Left colon (tissue), 2 donors: ENCODE measurements at regions not wholly inside any gene's neighbourhood (a gene's known extent, or its start where the extent isn't known, plus 50 kb on each side); places are given as distances from the start of the nearest gene placed in this dataset.
A peak's percentile ranks its signal among the peaks of the same experiment; 100 is the strongest.
"Not testable (repeated sequence)": the region's sequence is repeated elsewhere in the genome, so short reads cannot be mapped to it uniquely, and the experiment has no call there.

Source experiments
- ATAC-seq: fragments of 200-7000 bp; cut with Tn5 transposase; one replicate; pipeline ENCODE4 v1.9.1; 2020; ENCODE audit warnings: mild to moderate bottlenecking, moderate library complexity
- DNase-seq, 2 donors: peaks; one replicate each; pipeline ENCODE4 v3.0.0-alpha.2; 2020
- intact Hi-C, 2 donors: fragments of 100-400 bp; cut with DNase I in 1 of 2; cut with micrococcal nuclease in 1 of 2; formaldehyde crosslinking; loops; one replicate each; pipeline versions ENCODE4 v1.11.2 to v1.14.0; 2022; cut with DNase I, micrococcal nuclease
- donor health status: DM: no; HTN: no; CAD: no.
- donor health status: DM: yes; HTN: yes; CAD: no.

DNA sequence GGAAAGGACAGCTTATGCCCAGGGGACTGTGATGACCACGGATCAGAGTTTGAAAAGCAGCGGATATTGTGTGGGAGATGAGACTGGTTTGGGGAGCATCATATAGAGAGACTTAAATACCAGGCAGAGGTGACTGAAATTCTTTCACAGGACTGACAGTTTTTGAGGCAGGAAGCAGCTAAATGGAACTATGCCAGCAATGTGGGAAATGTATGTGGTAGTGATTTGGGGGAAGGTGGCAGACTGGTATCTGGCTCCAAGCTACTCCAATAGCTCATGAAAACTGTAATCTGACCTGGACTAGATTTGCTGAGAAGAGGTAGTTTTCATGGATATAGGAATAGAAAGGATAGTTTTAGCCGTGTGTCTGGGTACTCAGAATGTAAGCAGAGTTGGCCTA, 592.6 kb downstream of the REEP3 start:
- no peak for DNase-seq
- no peak for ATAC-seq
- intact Hi-C loops, result no loop called here

DNA sequence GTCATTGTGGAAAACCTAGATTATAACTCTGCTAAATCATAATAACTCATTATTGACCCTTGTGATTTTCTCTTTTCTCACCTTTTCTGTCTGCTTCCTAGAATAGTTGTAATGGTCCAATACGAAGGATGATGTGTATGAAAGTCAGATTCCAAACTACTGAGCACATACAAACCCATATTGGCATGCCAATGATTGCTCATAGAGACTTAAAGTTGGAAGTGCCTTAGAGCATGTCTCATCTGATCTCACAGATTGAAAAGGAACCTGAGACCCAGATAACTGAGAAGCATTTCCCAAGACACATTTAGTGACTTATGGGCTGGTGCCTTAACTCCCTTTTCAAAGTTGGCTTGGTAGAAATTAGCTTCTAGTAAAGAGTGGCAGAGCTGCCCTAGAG, 594.3 kb downstream of the REEP3 start:
- intact Hi-C loops, result no loop called here
- DNase-seq (no peak), ATAC-seq (no peak)

DNA sequence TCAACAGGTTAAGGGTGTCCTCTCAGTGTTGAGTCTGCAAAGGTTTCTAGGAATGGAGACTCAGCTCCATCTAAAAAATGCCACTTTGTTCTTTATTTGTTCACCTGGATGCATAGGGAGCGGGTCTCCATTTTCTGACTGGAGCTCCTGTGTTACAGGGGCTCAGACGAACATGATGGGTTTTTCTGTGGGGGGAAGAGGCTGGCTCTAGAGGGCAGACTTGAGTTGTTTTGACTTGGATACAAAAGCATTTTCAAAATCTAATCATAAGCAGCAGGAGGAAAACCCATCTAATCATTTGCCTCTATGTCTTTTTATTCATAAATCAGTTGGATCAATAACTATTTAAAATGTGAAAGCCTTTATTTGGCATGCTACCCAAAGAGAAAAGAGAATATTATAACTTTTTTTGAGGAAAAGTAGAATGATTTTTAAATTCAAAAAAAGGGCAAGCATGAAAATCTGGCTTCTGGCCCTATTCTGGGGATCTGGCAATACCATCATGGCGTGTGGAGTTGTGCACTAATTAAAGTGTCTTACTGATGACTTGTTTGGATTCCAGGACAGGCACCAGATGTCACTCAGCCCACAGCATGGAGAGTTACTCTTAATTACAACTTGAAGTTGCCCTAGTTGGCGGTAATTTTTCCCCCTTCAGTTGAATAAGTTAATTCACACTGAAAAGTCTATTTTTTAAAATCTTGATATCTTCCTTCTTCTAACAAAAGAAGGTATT, 594.9 kb downstream of the REEP3 start:
- ATAC-seq (peak; percentile 48), DNase-seq (peak in 1 of 2 donors; percentile 23)
- intact Hi-C loops, result no loop called here

DNA sequence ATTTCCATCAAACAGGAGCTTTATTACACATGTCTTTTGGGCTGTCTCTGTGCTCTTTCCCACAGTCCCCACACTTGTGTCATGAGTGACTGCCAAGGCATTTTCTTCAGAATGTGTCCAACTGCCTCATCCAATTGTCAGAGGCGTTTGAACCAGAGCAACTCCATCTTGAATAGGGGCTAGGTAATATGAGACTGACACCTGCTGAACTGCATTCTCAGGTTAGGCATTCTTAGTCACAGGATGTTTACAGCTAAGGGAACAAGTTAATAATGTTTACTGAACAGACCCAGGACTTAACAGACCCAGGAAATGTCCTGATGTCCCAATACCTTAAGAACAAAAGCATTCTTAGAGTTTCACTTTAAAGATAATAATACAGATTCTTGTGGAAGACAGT, 595.5 kb downstream of the REEP3 start:
- DNase-seq, result no peak
- no peak for ATAC-seq
- intact Hi-C loops, result no loop called here

DNA sequence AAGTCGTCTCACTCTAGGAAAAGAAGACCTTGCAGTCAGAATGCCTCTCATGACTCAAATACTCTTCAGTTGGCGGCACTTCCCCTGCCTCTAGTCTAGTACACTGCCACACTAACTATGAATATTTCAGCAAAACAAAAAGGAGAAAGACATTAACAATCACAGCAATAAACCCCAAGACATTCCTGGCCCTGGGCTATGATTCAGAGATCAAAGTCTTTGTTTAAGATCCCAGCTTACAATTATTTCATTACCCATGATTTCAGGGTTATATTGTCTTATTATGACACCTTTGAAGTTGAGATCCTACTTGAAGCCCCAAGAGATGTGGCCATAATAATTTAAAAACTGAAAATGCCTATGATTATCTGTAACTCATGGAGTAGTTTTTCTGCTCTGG, 597.5 kb downstream of the REEP3 start:
- intact Hi-C loops, result no loop called here
- no peak for DNase-seq
- ATAC-seq, result peak; percentile 84

DNA sequence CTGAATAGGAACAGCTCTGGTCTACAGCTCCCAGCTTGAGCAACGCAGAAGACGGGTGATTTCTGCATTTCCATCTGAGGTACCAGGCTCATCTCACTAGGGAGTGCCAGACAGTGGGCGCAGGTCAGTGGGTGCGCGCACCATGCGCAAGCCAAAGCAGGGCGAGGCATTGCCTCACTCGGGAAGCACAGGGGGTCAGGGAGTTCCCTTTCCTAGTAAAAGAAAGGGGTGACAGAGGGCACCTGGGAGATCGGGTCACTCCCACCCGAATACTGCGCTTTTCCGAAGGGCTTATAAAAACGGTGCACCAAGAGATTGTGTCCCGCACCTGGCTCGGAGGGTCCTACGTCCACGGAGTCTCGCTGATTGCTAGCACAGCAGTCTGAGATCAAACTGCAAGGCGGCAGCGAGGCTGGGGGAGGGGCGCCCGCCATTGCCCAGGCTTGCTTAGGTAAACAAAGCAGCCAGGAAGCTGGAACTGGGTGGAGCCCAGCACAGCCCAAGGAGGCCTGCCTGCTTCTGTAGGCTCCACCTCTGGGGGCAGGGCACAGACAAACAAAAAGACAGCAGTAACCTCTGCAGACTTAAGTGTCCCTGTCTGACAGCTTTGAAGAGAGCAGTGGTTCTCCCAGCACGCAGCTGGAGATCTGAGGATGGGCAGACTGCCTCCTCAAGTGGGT, 599.2 kb downstream of the REEP3 start:
- ATAC-seq, result peak; percentile 48
- peak; percentile 62 to 77 for DNase-seq
- intact Hi-C loops, result not testable (repeated sequence)

DNA sequence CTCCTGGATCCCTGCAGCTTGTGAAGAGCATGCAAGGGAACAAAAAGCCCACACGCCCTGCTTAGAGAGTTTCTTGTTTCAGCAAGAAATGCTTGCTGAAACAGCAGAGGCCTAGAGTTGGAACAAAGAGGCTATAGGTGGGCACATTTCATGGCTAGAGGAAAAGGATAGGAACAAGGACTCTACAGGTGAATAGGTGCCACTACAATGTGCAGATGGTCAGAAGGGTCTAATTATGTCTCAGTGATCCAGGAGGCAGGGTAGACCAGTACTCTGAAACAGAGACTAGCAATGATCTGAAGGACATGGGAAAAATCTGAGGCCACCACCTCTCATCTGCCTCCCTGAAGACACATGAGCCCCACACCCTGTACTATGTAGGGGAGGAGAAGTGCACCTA, 609.0 kb downstream of the REEP3 start:
- intact Hi-C loops, result no loop called here
- ATAC-seq, result no peak

DNA sequence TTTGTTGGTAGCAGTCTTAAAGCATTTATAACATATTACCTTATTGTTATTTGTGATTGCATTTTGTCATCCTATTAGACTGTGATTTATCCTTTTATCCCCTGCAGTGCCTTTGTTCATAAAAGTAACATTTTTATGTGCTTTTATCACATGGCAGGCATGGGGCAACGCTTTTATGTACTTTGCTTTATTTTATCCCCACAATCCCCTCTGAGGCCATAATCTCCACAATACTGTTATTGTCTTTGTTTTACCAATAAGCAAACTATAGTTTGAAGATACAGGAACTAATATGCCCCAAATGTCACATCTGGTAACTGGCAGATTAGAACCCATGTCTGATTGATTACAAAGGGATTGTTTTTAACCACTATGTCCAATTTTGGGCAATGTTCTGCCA, 613.5 kb downstream of the REEP3 start:
- intact Hi-C loops, result no loop called here
- no peak for ATAC-seq
- no peak for DNase-seq

More for the DNA sequence above, 609.0 kb downstream of the REEP3 start:
- no peak for DNase-seq

DNA sequence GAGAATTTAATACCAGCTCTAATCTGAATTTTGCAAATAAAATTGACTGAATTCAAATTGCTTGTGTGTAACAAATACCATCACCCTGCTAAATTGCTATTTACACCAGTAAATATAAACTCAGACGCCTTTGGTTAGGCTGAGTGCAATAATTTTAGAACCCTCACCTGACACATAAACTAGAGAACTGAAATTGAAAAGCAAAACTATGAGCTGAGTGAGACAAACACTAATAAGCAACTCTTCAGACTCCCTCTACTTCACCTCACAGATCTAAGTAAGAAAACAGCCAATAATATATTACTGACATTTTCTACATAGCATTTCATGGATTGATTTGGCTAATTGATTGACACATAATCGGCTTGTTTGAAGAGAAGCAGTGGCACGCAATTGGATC, 621.2 kb downstream of the REEP3 start:
- DNase-seq (no peak), ATAC-seq (no peak)
- intact Hi-C loops, result no loop called here

DNA sequence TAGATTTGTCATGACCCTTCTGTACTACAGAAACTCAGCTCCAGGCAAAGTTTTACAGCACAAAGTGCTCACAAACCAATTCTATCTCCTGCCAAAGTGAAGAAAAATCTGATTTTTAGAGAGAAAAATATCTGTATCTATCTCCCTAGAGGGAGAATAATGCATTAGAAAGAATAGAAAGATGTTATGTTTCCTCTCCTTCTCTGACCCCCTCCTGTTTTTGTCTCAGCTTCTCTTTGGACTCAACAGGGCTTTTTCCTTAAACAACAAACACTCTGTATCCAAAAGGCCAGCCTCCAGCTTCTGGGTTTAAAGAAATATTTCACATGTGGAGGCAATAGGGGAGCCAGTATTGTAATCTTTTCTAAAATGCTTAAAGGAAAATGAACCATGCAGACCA, 627.4 kb downstream of the REEP3 start:
- DNase-seq, result no peak
- intact Hi-C loops, result no loop called here

DNA sequence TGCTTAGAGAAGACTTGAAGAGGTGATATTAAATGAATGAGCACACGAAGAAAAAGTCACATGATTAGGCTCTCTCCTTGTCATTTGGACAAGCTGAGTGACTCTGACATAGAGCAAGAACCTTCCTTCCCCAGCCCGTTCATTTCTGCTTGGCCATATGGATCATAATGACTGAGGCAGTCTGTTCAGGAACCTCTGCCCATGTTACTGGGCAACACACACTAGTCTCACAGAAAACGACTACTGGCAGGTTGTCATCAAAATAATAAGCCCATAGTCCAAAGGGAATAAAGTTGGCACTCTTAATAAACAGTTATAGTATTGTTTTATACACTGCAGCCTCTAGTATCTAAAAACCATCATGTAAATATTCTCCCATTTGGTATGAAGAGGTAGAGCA, 635.0 kb downstream of the REEP3 start:
- ATAC-seq, result no peak
- no peak for DNase-seq
- intact Hi-C loops, result no loop called here

More for the DNA sequence above, 627.4 kb downstream of the REEP3 start:
- no peak for ATAC-seq

DNA sequence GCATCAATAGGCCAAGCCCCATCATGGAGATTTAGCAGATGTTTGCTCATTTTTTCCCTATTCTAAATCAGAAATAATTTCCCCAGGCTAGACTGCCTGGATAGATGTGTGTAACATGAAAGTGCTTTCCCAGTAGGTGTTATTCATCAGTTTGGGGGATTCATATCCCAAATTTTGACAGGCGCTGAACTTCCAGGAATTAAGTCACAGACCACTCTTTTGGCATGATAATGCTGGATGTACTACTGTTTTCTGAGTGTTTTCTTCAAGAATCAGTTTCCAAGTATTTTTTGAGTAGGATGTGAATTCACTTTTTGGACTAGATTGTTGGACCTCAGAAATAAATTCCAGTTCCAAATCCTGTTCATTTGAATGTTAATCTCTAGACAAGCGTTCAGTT, 637.4 kb downstream of the REEP3 start:
- DNase-seq, result no peak
- intact Hi-C loops, result no loop called here

DNA sequence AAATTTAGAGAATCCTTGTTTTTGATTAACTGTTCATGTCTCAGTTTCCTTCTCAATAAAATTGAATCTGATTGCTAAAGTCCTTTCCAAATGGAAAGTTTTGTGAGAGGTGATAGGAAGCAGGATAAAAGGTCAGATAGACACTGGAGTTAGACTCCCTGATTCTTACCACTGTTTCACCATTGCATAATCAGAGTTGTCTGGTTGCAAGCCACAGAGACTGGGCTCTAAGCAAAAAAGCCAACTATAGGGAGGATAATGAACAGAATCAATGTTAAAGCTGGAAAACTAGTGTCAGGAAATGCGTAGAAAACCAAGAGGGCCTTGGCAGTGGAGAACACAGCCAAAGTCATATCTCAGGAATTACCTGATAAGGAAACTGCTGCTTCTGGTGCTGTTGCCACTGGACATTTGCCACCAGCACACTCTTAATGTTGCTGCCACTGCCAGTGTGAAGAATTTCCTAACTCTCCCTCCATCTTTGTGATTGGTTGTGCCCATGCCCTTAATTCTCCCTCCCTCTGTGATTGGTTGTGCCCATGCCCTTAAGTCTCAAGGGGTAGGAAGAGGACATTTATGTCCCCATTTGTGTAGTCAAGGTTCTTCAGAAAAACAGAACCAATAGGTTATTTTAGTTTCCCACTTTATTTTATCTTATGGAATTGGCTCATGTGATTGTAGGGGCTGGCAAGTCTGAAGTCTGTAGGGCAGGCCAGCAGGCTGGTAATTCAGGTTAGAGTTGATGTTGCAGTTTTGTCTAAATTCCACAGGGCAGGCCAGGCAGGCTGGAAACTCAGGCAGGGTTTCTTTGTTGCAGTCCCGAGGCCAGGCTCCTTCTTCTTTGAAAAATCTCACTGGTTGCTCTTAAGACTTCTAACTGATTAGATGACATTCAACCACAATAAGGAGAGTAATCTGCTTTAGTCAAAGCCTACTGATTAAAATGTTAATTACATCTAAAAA, 639.0 kb downstream of the REEP3 start:
- DNase-seq (no peak), ATAC-seq (no peak)
- intact Hi-C loops, result no loop called here

More for the DNA sequence above, 637.4 kb downstream of the REEP3 start:
- ATAC-seq, result no peak

DNA sequence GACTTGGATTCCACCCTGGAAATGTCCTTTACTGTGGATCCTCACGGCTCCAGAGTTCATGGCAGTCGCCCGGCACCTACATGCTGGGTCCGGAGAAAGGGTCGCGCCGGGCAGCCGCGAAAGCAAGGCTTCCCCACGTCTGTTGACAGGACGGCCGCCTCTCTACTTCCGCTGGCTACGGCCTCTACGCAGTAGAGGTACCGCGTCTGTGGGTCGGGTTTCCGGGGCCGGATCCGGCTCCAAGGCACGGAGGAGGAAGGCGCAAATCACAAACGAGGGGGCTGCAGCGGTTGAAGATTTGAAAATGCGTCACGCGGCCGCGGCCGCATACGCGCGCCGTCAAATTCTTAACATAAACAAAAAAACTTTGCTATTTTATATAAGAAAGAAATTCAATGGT, 649.6 kb downstream of the REEP3 start:
- no peak for ATAC-seq
- intact Hi-C loops, result no loop called here
- no peak for DNase-seq

DNA sequence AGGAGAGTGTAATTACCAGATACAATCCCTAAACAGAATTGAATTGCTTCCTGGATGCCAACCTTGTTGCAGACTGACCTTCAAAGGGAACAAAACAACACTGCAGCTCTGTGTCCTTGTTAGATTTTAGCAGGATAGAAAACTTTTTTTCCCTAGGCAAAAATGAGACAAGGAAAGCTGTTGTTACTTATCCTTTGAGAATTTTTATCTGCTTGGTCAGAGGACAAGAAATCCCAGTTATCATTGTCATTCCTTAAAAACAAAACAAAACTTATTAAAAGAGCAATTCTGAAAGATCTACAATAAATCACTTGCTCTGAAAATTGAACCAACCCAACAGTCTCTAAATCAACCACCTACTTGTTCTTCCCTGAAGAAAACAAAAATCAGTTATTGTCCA, 652.6 kb downstream of the REEP3 start:
- intact Hi-C loops, result no loop called here
- peak; percentile 60 for ATAC-seq
- no peak for DNase-seq

DNA sequence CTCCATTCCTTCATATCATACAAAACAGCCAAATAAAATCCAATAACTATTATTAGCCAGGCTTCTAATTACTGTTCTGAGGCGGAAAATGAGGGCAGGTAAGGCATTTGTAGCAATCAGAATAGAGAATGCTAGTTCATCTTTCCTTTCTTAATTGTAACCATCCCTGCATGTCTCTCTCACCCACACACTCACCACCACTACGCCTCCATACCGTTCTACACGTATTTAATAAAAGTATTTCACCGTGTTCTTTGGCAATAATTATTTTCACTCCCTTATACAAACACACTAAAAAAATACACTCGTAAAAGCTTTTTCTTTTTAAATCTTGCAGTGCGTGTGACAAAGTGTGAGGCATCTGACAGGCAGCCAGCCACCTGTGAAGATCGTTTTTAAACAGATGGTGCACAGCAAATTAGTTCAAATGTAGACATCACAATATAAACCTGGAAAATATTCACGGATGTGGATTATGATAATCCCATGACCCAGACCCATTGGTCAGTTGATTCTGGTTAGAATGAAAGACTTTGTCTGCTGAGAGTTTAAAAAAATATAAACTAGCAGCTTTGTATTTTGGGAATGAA, 653.6 kb downstream of the REEP3 start:
- intact Hi-C loops, result no loop called here
- no peak for ATAC-seq
- no peak for DNase-seq

DNA sequence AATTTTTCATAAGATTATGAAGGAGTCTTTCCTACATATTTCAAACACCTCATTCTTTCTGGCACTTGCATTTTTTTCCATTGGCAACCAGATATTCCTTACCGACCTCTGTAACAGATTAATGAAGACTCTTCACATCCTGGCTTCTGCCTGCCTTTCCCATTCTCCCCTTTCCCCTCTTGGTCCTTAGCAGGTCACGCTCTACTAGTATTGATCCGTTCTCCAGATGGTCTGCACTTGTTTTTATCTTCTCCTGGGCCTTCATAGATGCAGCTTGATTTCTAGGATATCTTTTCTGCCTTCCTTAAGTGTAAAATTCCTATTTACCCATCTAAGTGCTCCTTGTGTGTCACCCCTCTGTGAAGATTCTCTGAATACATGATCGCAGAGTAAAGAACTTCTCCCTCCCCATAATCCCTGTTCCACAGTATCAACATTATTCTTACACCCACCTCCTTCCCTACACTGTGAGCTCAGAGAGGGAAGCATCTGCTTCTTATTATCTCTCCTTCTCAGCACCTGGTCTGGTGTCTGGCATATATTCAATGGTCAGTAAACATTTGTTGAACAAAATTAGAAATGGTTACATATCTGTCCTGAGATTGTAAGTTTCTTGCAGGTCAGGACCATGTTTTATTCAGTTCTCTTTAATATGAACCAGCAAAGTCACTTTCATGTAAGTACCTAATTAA, 654.2 kb downstream of the REEP3 start:
- DNase-seq (no peak), ATAC-seq (no peak)
- intact Hi-C loops, result no loop called here

DNA sequence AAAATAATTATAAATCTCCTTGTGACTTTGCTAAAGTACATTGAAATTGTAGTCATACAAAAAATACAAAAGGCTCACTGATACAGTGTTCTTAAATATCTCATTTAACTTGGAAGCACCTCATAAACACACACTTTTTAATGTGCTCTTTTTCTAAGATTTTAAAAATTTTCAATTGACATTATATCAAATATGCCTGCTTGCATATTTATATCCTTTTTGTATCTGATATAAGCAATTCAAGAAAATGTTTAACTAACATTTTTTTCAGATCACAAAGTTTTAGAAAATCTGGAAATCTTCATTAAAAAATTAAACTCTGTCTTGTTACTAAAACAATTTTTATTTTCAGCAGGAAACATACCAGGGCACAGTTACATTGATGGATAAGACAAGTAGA, 661.5 kb downstream of the REEP3 start:
- intact Hi-C loops, result no loop called here
- ATAC-seq, result no peak
- DNase-seq, result no peak

DNA sequence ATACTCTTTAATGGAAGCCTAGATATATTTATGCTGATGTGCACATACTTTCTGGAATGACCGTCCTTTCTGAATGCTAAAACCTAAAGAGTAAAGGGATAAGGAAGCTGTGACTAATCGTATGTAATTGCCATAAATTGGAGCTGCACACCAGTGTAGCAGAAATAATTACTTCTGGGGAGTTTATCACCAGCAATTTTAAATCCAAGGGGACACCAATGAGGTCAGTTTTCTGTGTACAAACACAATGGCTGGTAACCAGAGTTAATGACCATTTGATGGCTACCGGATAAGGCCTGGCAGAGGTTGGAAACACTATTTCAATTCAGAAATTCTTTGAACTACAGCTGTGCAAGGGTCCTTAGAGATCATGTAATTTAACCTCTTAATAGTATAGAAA, 670.1 kb downstream of the REEP3 start:
- DNase-seq, result no peak
- intact Hi-C loops, result no loop called here
- no peak for ATAC-seq
